ENCODE measurements at regions not wholly inside any gene's neighbourhood (a gene's known extent, or its start where the extent isn't known, plus 50 kb on each side); places are given as distances from the start of the nearest gene placed in this dataset.

DNA sequence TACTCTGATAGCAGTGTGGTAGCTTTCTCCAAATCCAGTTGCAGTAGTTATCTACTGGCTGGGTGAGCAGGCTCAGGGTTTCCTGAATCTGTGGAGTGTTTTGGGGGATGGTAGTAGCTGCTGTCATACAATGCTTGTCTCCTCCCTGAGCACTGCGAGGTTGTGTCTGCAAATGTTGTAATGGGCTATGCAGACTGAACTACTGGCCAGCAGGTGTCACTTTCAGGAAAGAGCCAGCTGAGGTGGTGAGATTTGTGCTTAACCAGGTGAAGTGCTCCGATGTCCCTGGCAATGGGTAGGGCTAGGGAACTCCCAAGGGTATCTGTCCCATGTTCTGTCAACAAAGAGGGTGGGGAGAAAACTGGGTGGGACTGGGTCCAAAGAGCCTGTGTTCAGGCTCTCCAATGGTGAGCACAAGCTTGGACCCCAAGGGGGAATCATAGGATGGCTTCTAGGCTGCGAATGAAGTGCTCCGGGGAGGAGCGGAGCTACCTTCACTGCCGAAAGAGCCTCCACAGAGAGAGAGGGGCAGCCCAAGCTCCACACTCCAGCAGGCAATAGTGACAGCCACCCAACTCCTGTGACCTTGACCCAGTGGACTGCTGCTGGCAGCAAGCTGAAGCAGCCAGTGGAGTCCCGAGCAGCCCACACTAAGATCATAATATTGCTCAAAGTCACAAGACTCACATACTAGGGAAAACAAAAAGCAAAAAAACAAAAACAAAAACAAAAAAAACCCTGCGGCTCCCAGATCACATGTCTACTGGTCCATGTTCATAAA is 1324.0 kb upstream of the USP15 start:
- intact Hi-C loops (cut with DNase I): no loop called here
- no peak for TF ChIP-seq POLR2A (IDR thresholded peaks at IDR 0.05)
- TF ChIP-seq, protein P1, sequence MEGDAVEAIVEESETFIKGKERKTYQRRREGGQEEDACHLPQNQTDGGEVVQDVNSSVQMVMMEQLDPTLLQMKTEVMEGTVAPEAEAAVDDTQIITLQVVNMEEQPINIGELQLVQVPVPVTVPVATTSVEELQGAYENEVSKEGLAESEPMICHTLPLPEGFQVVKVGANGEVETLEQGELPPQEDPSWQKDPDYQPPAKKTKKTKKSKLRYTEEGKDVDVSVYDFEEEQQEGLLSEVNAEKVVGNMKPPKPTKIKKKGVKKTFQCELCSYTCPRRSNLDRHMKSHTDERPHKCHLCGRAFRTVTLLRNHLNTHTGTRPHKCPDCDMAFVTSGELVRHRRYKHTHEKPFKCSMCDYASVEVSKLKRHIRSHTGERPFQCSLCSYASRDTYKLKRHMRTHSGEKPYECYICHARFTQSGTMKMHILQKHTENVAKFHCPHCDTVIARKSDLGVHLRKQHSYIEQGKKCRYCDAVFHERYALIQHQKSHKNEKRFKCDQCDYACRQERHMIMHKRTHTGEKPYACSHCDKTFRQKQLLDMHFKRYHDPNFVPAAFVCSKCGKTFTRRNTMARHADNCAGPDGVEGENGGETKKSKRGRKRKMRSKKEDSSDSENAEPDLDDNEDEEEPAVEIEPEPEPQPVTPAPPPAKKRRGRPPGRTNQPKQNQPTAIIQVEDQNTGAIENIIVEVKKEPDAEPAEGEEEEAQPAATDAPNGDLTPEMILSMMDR (IDR thresholded peaks at IDR 0.05): peak in 3 of 4 donors; percentile 5 to 27 (median 20)

DNA sequence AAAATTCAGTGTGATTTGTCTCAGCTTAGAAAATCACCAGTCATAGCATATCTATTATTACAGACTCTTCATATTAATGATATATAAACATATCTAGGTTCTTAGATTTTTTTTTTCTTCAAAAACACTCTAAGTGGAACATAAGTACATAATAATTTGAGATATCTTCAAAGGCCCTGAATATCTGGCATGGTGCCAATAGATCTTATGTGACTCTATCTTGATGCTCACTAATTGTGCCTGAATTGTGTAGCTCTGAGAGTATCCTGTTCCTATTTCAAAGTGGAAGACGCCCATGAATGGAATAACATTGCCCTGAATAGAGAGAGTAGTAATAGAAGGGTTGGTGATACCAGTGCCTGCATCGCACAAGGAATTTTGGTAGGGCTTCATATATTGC is 1312.7 kb upstream of the USP15 start:
- Histone ChIP-seq H3K9me3 (no peaks in the 10 kb centered on the region), H3K27me3 (no peaks in the 10 kb centered on the region), H3K36me3 (no peaks in the 10 kb centered on the region), H3K27ac (no peak overlapping the region), H3K4me3 (no peak overlapping the region), H3K4me1 (no peaks in the 10 kb centered on the region)
- TF ChIP-seq POLR2A (IDR thresholded peaks at IDR 0.05): no peak
- TF ChIP-seq, protein P1 (IDR thresholded peaks at IDR 0.05): no peak
- intact Hi-C loops (cut with DNase I): no loop called here
- 76% methylated on average over 2 of the region's 2 CpGs for WGBS (ENCODE audit: insufficient coverage, low coverage, low lambda C conversion rate, missing lambda C conversion rate)
- DNase-seq (no peak), ATAC-seq (no peak)

More for the DNA sequence above, 1324.0 kb upstream of the USP15 start:
- H3K4me1 ChIP-seq: no peaks in the 10 kb centered on the region
- no peaks in the 10 kb centered on the region for H3K9me3 ChIP-seq
- H3K4me3 ChIP-seq: no peak overlapping the region
- WGBS (ENCODE audit: insufficient coverage, low coverage, low lambda C conversion rate, missing lambda C conversion rate): 59% methylated on average over 5 of the region's 8 CpGs
- ATAC-seq (peak; percentile 45 to 57 (median 49)), DNase-seq (no peak)
- no peaks in the 10 kb centered on the region for H3K27me3 ChIP-seq
- H3K36me3 ChIP-seq: no peaks in the 10 kb centered on the region
- no peak overlapping the region for H3K27ac ChIP-seq

DNA sequence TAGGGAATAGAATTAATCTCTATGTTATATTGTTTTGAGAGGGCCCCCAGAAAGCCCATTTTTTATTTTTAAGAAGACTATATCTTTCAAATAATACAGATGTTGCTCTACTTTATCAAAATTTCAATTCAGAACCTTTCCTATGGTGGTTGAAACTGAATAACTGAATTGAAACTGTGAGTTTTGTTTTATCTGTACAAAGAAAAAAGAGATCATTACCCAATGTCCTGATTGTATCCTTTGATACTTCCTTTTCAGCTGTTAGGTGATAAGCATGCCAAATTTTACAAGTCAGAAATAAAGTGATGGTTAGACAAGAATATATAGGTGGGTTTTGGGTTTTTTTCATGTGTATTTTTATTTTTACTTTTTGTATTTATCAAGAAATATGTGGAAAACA is 1293.1 kb upstream of the USP15 start:
- ATAC-seq: no peak
- Histone ChIP-seq H3K27ac (no peak overlapping the region), H3K9me3 (no peaks in the 10 kb centered on the region), H3K4me1 (no peaks in the 10 kb centered on the region), H3K27me3 (no peaks in the 10 kb centered on the region), H3K36me3 (no peaks in the 10 kb centered on the region), H3K4me3 (no peak overlapping the region)
- intact Hi-C loops (cut with DNase I): no loop called here
- TF ChIP-seq, protein P1 (IDR thresholded peaks at IDR 0.05): no peak
- no peak for TF ChIP-seq POLR2A (IDR thresholded peaks at IDR 0.05)
- no peak for DNase-seq

DNA sequence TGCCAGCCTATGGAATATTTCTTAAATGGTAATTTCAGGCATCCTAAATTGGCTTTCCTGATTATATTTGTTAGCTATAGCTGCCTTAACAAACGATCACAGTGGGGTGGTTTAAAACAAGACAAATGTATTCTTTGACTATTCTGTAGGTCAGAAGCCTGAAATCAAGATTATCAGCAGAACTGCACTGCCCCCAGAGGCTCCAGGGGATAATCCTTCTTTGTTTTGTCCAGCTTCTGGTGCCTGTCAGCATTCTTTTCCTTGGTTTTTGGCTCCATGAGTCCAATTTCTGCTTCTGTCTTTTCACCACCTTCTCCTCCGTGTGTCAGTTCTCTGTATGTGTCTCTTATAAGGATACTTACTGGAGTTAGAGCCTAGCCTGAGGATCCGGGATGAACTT is 1282.2 kb upstream of the USP15 start:
- DNase-seq (no peak), ATAC-seq (peak; percentile 36 to 48 (median 44))
- Histone ChIP-seq H3K36me3 (no peaks in the 10 kb centered on the region), H3K9me3 (no peaks in the 10 kb centered on the region), H3K4me1 (no peaks in the 10 kb centered on the region), H3K4me3 (no peak overlapping the region), H3K27ac (no peak overlapping the region), H3K27me3 (no peaks in the 10 kb centered on the region)
- intact Hi-C loops (cut with DNase I): no loop called here
- TF ChIP-seq, protein P1 (IDR thresholded peaks at IDR 0.05): peak; percentile 16 to 40 (median 28)
- TF ChIP-seq POLR2A (IDR thresholded peaks at IDR 0.05): no peak
- 48% methylated on average over 3 of the region's 3 CpGs for WGBS (ENCODE audit: insufficient coverage, low coverage, low lambda C conversion rate, missing lambda C conversion rate)

All from right lobe of liver (tissue), 6 donors.